Ascending aorta (tissue), 2 donors: ENCODE measurements at regions not wholly inside any gene's neighbourhood (a gene's known extent, or its start where the extent isn't known, plus 50 kb on each side); places are given as distances from the start of the nearest gene placed in this dataset.

ENCODE experiments used
- DNase-seq, 2 donors: peaks; one replicate each; pipeline ENCODE4 v3.0.0-alpha.2; 2019; ENCODE audit warnings: low spot score in 2 of 2
- H3K27ac ChIP-seq, 2 donors: fragments of 200-600 bp; sonication (generic); one replicate each; pipeline ENCODE4 v1.5.1; 2016 to 2017; ENCODE audit warnings: mild to moderate bottlenecking in 1 of 2
- H3K27me3 ChIP-seq: fragments of 200-600 bp; sonication (generic); one replicate; pipeline ENCODE4 v1.5.1; 2017
- H3K36me3 ChIP-seq, 2 donors: fragments of 200-600 bp; sonication (generic); one replicate each; pipeline ENCODE4 v1.5.1; 2016
- H3K4me1 ChIP-seq, 2 donors: fragments of 200-600 bp; sonication (generic); one replicate each; pipeline ENCODE4 v1.5.1; 2016 to 2017; ENCODE audit warnings: mild to moderate bottlenecking in 1 of 2
- H3K4me3 ChIP-seq, 2 donors: fragments of 200-600 bp; sonication (generic); one replicate each; pipeline ENCODE4 v1.5.1; 2016 to 2017; ENCODE audit warnings: mild to moderate bottlenecking in 1 of 2
- H3K9me3 ChIP-seq, 2 donors: fragments of 200-600 bp; sonication (generic); one replicate each; pipeline ENCODE4 v1.5.1; 2016
- intact Hi-C: fragments of 100-400 bp; cut with DNase I; formaldehyde crosslinking; loops from one replicate; pipeline ENCODE4 v1.15.1; 2023
- TF ChIP-seq, protein P1 (sequence below), 3 experiments: fragments of 200-600 bp in 2 of 3; fragments of 450-650 bp in 1 of 3; sonication (generic) in 2 of 3; IDR thresholded peaks; one replicate each; pipeline ENCODE4 v1.5.1; 2016 to 2019; ENCODE audit warnings: antibody characterized with exemption in 3 of 3, mild to moderate bottlenecking in 1 of 3, moderate library complexity in 1 of 3

DNA sequence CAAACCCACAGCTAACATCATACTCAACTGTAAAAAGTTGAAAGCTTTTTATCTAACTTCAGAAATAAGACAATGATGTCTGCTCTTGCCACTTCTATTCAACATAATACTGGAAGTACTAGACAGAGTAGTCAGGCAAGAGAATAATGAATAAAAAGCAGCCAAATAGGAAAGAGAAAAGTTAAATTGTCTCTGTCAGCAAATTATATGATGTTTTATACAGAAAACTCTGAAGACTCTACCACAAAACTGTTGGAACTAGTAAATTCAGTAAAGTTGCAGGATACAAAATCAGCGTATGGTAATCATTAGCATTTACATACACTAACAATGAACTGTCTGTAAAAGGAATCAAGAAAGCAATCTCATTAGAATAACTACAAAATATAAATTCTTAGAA lies 752.9 kb upstream of the CT83 start:
- Histone ChIP-seq H3K4me1 (no peaks in the 10 kb centered on the region), H3K27ac (no peak overlapping the region), H3K9me3 (no peaks in the 10 kb centered on the region), H3K4me3 (no peak overlapping the region), H3K36me3 (no peaks in the 10 kb centered on the region), H3K27me3 (no peaks in the 10 kb centered on the region)
- TF ChIP-seq, protein P1, sequence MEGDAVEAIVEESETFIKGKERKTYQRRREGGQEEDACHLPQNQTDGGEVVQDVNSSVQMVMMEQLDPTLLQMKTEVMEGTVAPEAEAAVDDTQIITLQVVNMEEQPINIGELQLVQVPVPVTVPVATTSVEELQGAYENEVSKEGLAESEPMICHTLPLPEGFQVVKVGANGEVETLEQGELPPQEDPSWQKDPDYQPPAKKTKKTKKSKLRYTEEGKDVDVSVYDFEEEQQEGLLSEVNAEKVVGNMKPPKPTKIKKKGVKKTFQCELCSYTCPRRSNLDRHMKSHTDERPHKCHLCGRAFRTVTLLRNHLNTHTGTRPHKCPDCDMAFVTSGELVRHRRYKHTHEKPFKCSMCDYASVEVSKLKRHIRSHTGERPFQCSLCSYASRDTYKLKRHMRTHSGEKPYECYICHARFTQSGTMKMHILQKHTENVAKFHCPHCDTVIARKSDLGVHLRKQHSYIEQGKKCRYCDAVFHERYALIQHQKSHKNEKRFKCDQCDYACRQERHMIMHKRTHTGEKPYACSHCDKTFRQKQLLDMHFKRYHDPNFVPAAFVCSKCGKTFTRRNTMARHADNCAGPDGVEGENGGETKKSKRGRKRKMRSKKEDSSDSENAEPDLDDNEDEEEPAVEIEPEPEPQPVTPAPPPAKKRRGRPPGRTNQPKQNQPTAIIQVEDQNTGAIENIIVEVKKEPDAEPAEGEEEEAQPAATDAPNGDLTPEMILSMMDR (IDR thresholded peaks at IDR 0.05) = no peak
- DNase-seq = no peak
- intact Hi-C loops = no loop called here

DNA sequence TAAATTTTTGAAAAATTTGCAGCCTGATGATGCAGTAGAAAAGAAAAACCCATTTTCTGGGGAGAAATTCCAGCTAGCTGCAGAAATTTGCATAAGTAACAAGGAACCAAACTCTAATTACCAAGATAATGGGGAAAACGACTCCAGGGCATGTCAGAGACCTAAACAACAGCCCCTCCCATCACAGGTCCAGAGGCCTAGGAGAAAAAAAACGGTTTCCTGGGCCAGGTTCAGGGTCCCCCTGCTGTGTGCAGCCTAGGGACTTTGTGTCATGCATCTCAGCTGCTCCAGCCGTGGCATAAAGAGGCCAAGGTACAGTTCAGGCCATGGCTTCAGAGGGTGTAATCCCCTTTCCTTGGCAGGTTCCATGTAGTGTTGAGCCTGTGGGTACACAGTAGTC lies 733.7 kb upstream of the CT83 start:
- H3K4me1 ChIP-seq = no peaks in the 10 kb centered on the region
- DNase-seq = no peak
- TF ChIP-seq, protein P1 (IDR thresholded peaks at IDR 0.05) = no peak
- no peaks in the 10 kb centered on the region for H3K9me3 ChIP-seq
- H3K36me3 ChIP-seq = no peaks in the 10 kb centered on the region
- H3K27me3 ChIP-seq = no peaks in the 10 kb centered on the region
- H3K27ac ChIP-seq = no peak overlapping the region
- no peak overlapping the region for H3K4me3 ChIP-seq
- intact Hi-C loops = no loop called here

DNA sequence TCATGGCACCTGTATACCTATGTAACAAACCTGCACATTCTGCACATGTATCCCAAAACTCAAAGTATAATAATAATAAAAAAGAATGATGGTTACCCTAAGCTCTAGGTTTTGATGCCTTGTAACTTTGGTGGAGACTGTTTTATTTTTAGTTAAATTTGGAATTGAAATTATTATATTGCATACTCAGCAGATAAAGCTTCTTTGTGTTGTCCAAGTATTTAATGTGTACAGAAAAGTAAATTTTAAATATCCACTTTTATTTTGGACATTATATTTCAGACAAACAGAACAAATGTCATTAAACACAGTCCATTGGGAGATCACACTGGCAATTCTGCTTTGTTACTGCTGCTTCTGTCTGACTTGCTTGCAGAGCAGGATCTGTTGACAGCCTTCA lies 684.5 kb upstream of the CT83 start:
- TF ChIP-seq, protein P1 (IDR thresholded peaks at IDR 0.05) = no peak
- no peak overlapping the region for H3K27ac ChIP-seq
- intact Hi-C loops = no loop called here
- DNase-seq = no peak
- H3K36me3 ChIP-seq = no peaks in the 10 kb centered on the region
- no peaks in the 10 kb centered on the region for H3K4me1 ChIP-seq
- no peaks in the 10 kb centered on the region for H3K27me3 ChIP-seq
- no peak overlapping the region for H3K4me3 ChIP-seq
- no peaks in the 10 kb centered on the region for H3K9me3 ChIP-seq

DNA sequence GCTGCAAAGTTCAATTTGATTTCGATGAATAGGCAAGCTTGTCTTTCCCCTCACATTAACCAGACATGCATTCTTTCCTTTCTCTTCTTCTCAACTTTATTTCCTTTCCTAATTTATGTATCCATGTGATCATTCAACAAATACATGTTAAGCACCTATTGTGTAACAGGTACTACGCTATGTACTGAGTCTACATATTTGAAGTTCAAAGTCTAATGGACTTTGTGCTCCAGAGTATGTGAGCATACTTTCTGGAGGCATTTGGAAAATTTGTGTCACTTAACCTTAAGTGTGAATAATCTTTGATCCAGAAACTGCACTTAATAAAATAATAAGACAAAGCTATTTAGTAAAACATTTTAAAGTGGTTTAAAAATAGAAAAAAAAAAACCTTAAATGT lies 675.3 kb upstream of the CT83 start:
- Histone ChIP-seq H3K9me3 (no peaks in the 10 kb centered on the region), H3K36me3 (no peaks in the 10 kb centered on the region), H3K4me3 (no peak overlapping the region), H3K4me1 (no peaks in the 10 kb centered on the region), H3K27me3 (no peaks in the 10 kb centered on the region), H3K27ac (no peak overlapping the region)
- intact Hi-C loops = no loop called here
- TF ChIP-seq, protein P1 (IDR thresholded peaks at IDR 0.05) = no peak
- no peak for DNase-seq

- Histone ChIP-seq H3K27me3 (no peaks in the 10 kb centered on the region), H3K4me1 (no peaks in the 10 kb centered on the region), H3K27ac (no peak overlapping the region), H3K4me3 (no peak overlapping the region), H3K9me3 (no peaks in the 10 kb centered on the region), H3K36me3 (no peaks in the 10 kb centered on the region)
- intact Hi-C loops = no loop called here
- no peak for DNase-seq
- TF ChIP-seq, protein P1 (IDR thresholded peaks at IDR 0.05) = no peak
These were observed 672.2 kb upstream of the CT83 start for GRCh38 chrX:117134983-117135382.

DNA sequence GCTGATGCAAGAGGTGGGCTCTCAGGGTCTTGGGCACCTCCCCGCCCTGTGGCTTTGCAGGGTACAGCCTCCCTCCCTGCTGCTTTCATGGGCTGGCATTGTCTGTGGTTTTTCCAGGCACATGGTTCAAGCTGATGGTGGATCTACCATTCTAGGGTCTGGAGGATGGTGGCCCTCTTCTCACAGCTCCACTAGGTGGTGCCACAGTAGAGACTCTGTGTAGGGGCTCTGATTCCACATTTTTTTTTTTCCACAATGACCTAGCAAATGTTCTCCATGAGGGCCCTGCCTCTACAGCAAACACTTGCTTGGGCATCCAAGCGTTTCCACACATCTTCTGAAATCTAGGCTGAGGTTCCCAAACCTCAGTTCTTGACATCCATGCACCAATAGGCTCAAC lies 657.9 kb upstream of the CT83 start:
- no peak for DNase-seq
- no peak overlapping the region for H3K27ac ChIP-seq
- no peaks in the 10 kb centered on the region for H3K4me1 ChIP-seq
- no peaks in the 10 kb centered on the region for H3K36me3 ChIP-seq
- intact Hi-C loops = no loop called here
- TF ChIP-seq, protein P1 (IDR thresholded peaks at IDR 0.05) = no peak
- no peak overlapping the region for H3K4me3 ChIP-seq
- no peaks in the 10 kb centered on the region for H3K27me3 ChIP-seq
- no peaks in the 10 kb centered on the region for H3K9me3 ChIP-seq
